B cell (primary cell): ENCODE measurements at regions not wholly inside any gene's neighbourhood (a gene's known extent, or its start where the extent isn't known, plus 50 kb on each side); places are given as distances from the start of the nearest gene placed in this dataset.

Source experiments
- EZH2 ChIP-seq: IDR thresholded peaks from 2 replicates; pipeline ENCODE4 v1.6.1; 2012; ENCODE audit warnings: borderline replicate concordance, low read depth, mild to moderate bottlenecking, moderate library complexity, low read length; ENCODE audit not compliant: insufficient read depth, poor library complexity, severe bottlenecking
- TF ChIP-seq, protein P1 (sequence below): fragments of 200-600 bp; IDR thresholded peaks from one replicate; pipeline ENCODE4 v1.8.0; 2022; ENCODE audit warnings: antibody characterized with exemption, mild to moderate bottlenecking

DNA sequence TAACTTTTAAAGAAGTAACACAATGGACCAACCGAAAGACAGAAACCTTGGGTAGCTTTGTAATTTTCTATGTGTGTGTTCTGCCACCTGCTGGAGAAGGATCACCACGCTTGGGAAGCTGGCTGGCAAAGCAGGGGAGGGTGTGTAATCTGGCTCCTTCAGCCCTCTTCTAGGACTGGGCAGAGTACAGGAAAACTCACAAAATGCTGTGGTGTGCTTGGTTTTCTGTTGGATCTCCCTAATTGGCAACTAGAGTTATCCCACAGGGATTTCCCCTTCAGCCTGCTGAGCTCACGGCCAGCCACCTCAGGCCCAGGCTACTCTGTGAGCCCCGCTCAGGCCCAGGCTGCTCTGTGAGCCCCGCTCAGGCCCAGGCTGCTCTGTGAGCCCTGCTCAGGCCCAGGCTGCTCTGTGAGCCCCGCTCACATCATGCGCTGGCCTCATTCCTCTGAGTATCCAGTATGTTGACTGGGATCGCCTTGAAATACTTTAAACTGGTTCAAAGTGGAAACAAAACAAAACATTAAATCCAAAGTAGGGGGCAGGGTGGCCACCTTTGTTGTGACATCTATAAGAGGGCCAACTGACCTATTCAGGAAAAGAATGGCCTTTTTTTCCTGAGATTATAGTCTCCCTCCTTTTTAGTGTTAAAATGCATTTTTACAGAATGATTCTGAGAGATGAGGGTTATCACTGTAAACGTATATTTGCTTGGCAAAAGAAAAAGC is 52.0 kb upstream of the RNU6-8 start:
- TF ChIP-seq, protein P1, sequence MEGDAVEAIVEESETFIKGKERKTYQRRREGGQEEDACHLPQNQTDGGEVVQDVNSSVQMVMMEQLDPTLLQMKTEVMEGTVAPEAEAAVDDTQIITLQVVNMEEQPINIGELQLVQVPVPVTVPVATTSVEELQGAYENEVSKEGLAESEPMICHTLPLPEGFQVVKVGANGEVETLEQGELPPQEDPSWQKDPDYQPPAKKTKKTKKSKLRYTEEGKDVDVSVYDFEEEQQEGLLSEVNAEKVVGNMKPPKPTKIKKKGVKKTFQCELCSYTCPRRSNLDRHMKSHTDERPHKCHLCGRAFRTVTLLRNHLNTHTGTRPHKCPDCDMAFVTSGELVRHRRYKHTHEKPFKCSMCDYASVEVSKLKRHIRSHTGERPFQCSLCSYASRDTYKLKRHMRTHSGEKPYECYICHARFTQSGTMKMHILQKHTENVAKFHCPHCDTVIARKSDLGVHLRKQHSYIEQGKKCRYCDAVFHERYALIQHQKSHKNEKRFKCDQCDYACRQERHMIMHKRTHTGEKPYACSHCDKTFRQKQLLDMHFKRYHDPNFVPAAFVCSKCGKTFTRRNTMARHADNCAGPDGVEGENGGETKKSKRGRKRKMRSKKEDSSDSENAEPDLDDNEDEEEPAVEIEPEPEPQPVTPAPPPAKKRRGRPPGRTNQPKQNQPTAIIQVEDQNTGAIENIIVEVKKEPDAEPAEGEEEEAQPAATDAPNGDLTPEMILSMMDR, result peak; percentile 78
- TF ChIP-seq EZH2, result no peak
